ENCODE measurements at regions not wholly inside any gene's neighbourhood (a gene's known extent, or its start where the extent isn't known, plus 50 kb on each side); places are given as distances from the start of the nearest gene placed in this dataset.

GRCh38 chr14:73782623-73783022, 68.4 kb upstream of the PNMA1 start:
- in situ Hi-C loops (cut with MboI; ENCODE audit: low pct_unique_long_range_greater_than_20kb, low sequenced_read_pairs, unreplicated experiment) = no loop called here
- no peak for TF ChIP-seq CTCF (IDR thresholded peaks at IDR 0.05; ENCODE audit: extremely low read depth, insufficient read depth, missing control alignments)
- no peak for DNase-seq (ENCODE audit: low spot score)

- DNase-seq (ENCODE audit: low spot score) = no peak
- in situ Hi-C loops (cut with MboI; ENCODE audit: low pct_unique_long_range_greater_than_20kb, low sequenced_read_pairs, unreplicated experiment) = no loop called here
- TF ChIP-seq CTCF (IDR thresholded peaks at IDR 0.05; ENCODE audit: extremely low read depth, insufficient read depth, missing control alignments) = no peak
Measured at GRCh38 chr14:73780896-73781295, 66.7 kb upstream of the PNMA1 start.

GRCh38 chr14:73780391-73780790, 66.2 kb upstream of the PNMA1 start:
- DNase-seq (ENCODE audit: low spot score) = no peak
- in situ Hi-C loops (cut with MboI; ENCODE audit: low pct_unique_long_range_greater_than_20kb, low sequenced_read_pairs, unreplicated experiment) = no loop called here
- TF ChIP-seq CTCF (IDR thresholded peaks at IDR 0.05; ENCODE audit: extremely low read depth, insufficient read depth, missing control alignments) = no peak

GRCh38 chr14:73778736-73779135, 64.6 kb upstream of the PNMA1 start:
- in situ Hi-C loops (cut with MboI; ENCODE audit: low pct_unique_long_range_greater_than_20kb, low sequenced_read_pairs, unreplicated experiment) = no loop called here
- DNase-seq (ENCODE audit: low spot score) = no peak
- TF ChIP-seq CTCF (IDR thresholded peaks at IDR 0.05; ENCODE audit: extremely low read depth, insufficient read depth, missing control alignments) = no peak

GRCh38 chr14:73777420-73777819, 63.2 kb upstream of the PNMA1 start:
- TF ChIP-seq CTCF (IDR thresholded peaks at IDR 0.05; ENCODE audit: extremely low read depth, insufficient read depth, missing control alignments) = no peak
- DNase-seq (ENCODE audit: low spot score) = no peak
- in situ Hi-C loops (cut with MboI; ENCODE audit: low pct_unique_long_range_greater_than_20kb, low sequenced_read_pairs, unreplicated experiment) = no loop called here

GRCh38 chr14:73776194-73776537, 62.0 kb upstream of the PNMA1 start:
- TF ChIP-seq CTCF (IDR thresholded peaks at IDR 0.05; ENCODE audit: extremely low read depth, insufficient read depth, missing control alignments) = no peak
- no peak for DNase-seq (ENCODE audit: low spot score)
- in situ Hi-C loops (cut with MboI; ENCODE audit: low pct_unique_long_range_greater_than_20kb, low sequenced_read_pairs, unreplicated experiment) = no loop called here

All from GM13977 (cell line).